NT2/D1 (cell line): ENCODE measurements at regions not wholly inside any gene's neighbourhood (a gene's known extent, or its start where the extent isn't known, plus 50 kb on each side); places are given as distances from the start of the nearest gene placed in this dataset.

Experiments used
- DNase-seq: peaks from one replicate; pipeline ENCODE4 v3.0.0-alpha.2; 2011; ENCODE audit warnings: low read depth, low spot score
- H3K27me3 ChIP-seq: 2 replicates; pipeline ENCODE4 v1.6.0; 2011; ENCODE audit warnings: mild to moderate bottlenecking; ENCODE audit not compliant: insufficient read length, insufficient read depth
- H3K36me3 ChIP-seq: 2 replicates; pipeline ENCODE4 v1.6.1; 2011; ENCODE audit warnings: mild to moderate bottlenecking, low read length, mixed read lengths; ENCODE audit not compliant: insufficient read depth, insufficient read length
- H3K4me1 ChIP-seq: 2 replicates; pipeline ENCODE4 v1.5.1; 2011; ENCODE audit not compliant: insufficient read depth, insufficient read length
- H3K4me3 ChIP-seq: 2 replicates; pipeline ENCODE4 v1.5.1; 2011; ENCODE audit warnings: low read depth; ENCODE audit not compliant: insufficient read length
- H3K9ac ChIP-seq: 2 replicates; pipeline ENCODE4 v1.6.0; 2011; ENCODE audit warnings: low read depth; ENCODE audit not compliant: insufficient read length
- H3K9me3 ChIP-seq: 2 replicates; pipeline ENCODE4 v1.5.1; 2011; ENCODE audit warnings: mild to moderate bottlenecking, low read length; ENCODE audit not compliant: insufficient read depth
- SUZ12 ChIP-seq: IDR thresholded peaks from 2 replicates; pipeline ENCODE4 v1.6.1; 2011; ENCODE audit not compliant: insufficient read length, insufficient read depth; ENCODE audit errors: extremely low read depth
- YY1 ChIP-seq: IDR thresholded peaks from 2 replicates; pipeline ENCODE4 v1.6.1; 2011; ENCODE audit not compliant: insufficient read length, insufficient read depth
- ZNF274 ChIP-seq: IDR thresholded peaks from 2 replicates; pipeline ENCODE4 v1.6.1; 2011; ENCODE audit warnings: mild to moderate bottlenecking, low read depth, low read length

- TF ChIP-seq YY1 (no peak), SUZ12 (no peak), ZNF274 (no peak)
- DNase-seq, result no peak
- no peaks in the 10 kb centered on the region for H3K4me1 ChIP-seq
- no peaks in the 10 kb centered on the region for H3K27me3 ChIP-seq
- no peaks in the 10 kb centered on the region for H3K36me3 ChIP-seq
- no peaks in the 10 kb centered on the region for H3K9me3 ChIP-seq
- no peak overlapping the region for H3K4me3 ChIP-seq
- no peak overlapping the region for H3K9ac ChIP-seq
Observed at GRCh38 chr10:123527151-123527550, 139.0 kb upstream of the GPR26 start.

GRCh38 chr10:123529146-123529760 is 136.9 kb upstream of the GPR26 start:
- H3K9me3 ChIP-seq, result no peaks in the 10 kb centered on the region
- H3K9ac ChIP-seq, result no peak overlapping the region
- H3K4me3 ChIP-seq, result no peak overlapping the region
- no peak for TF ChIP-seq SUZ12
- TF ChIP-seq YY1, result no peak
- TF ChIP-seq ZNF274, result no peak
- H3K36me3 ChIP-seq, result no peaks in the 10 kb centered on the region
- DNase-seq, result no peak
- H3K4me1 ChIP-seq, result no peaks in the 10 kb centered on the region
- H3K27me3 ChIP-seq, result no peaks in the 10 kb centered on the region

- Histone ChIP-seq H3K4me1 (no peaks in the 10 kb centered on the region), H3K36me3 (no peaks in the 10 kb centered on the region), H3K4me3 (no peak overlapping the region), H3K9me3 (no peaks in the 10 kb centered on the region), H3K9ac (no peak overlapping the region), H3K27me3 (no peaks in the 10 kb centered on the region)
- TF ChIP-seq ZNF274, result no peak
- no peak for DNase-seq
Observed at GRCh38 chr10:123530166-123530870, 135.8 kb upstream of the GPR26 start.

GRCh38 chr10:123535386-123535785 is 130.8 kb upstream of the GPR26 start:
- Histone ChIP-seq H3K4me1 (no peaks in the 10 kb centered on the region), H3K36me3 (no peaks in the 10 kb centered on the region), H3K9ac (no peak overlapping the region), H3K27me3 (no peaks in the 10 kb centered on the region), H3K9me3 (no peaks in the 10 kb centered on the region), H3K4me3 (no peak overlapping the region)
- DNase-seq, result no peak
- TF ChIP-seq YY1, result no peak
- TF ChIP-seq SUZ12, result no peak
- no peak for TF ChIP-seq ZNF274

- Histone ChIP-seq H3K4me1 (no peaks in the 10 kb centered on the region), H3K9ac (no peak overlapping the region), H3K9me3 (no peaks in the 10 kb centered on the region), H3K27me3 (no peaks in the 10 kb centered on the region), H3K36me3 (no peaks in the 10 kb centered on the region), H3K4me3 (no peak overlapping the region)
- no peak for TF ChIP-seq SUZ12
- no peak for TF ChIP-seq ZNF274
- TF ChIP-seq YY1, result no peak
- no peak for DNase-seq
Observed at GRCh38 chr10:123536176-123536845, 129.8 kb upstream of the GPR26 start.

GRCh38 chr10:123537188-123537961 is 128.8 kb upstream of the GPR26 start:
- no peaks in the 10 kb centered on the region for H3K27me3 ChIP-seq
- no peak overlapping the region for H3K9ac ChIP-seq
- H3K9me3 ChIP-seq, result no peaks in the 10 kb centered on the region
- H3K4me1 ChIP-seq, result no peaks in the 10 kb centered on the region
- TF ChIP-seq ZNF274, result no peak
- no peak for TF ChIP-seq YY1
- TF ChIP-seq SUZ12, result no peak
- no peak for DNase-seq
- no peaks in the 10 kb centered on the region for H3K36me3 ChIP-seq
- H3K4me3 ChIP-seq, result no peak overlapping the region
